Ascending aorta (tissue), 2 donors: ENCODE measurements at regions not wholly inside any gene's neighbourhood (a gene's known extent, or its start where the extent isn't known, plus 50 kb on each side); places are given as distances from the start of the nearest gene placed in this dataset.

Experiments used
- DNase-seq, 2 donors: peaks; one replicate each; pipeline ENCODE4 v3.0.0-alpha.2; 2019; ENCODE audit warnings: low spot score in 2 of 2
- H3K27ac ChIP-seq, 2 donors: fragments of 200-600 bp; sonication (generic); one replicate each; pipeline ENCODE4 v1.5.1; 2016 to 2017; ENCODE audit warnings: mild to moderate bottlenecking in 1 of 2
- H3K27me3 ChIP-seq: fragments of 200-600 bp; sonication (generic); one replicate; pipeline ENCODE4 v1.5.1; 2017
- H3K36me3 ChIP-seq, 2 donors: fragments of 200-600 bp; sonication (generic); one replicate each; pipeline ENCODE4 v1.5.1; 2016
- H3K4me1 ChIP-seq, 2 donors: fragments of 200-600 bp; sonication (generic); one replicate each; pipeline ENCODE4 v1.5.1; 2016 to 2017; ENCODE audit warnings: mild to moderate bottlenecking in 1 of 2
- H3K4me3 ChIP-seq, 2 donors: fragments of 200-600 bp; sonication (generic); one replicate each; pipeline ENCODE4 v1.5.1; 2016 to 2017; ENCODE audit warnings: mild to moderate bottlenecking in 1 of 2
- H3K9me3 ChIP-seq, 2 donors: fragments of 200-600 bp; sonication (generic); one replicate each; pipeline ENCODE4 v1.5.1; 2016
- CTCF ChIP-seq, 3 experiments: fragments of 200-600 bp in 2 of 3; fragments of 450-650 bp in 1 of 3; sonication (generic) in 2 of 3; IDR thresholded peaks; one replicate each; pipeline ENCODE4 v1.5.1; 2016 to 2019; ENCODE audit warnings: antibody characterized with exemption in 3 of 3, mild to moderate bottlenecking in 1 of 3, moderate library complexity in 1 of 3
- intact Hi-C: fragments of 100-400 bp; cut with DNase I; formaldehyde crosslinking; loops from one replicate; pipeline ENCODE4 v1.15.1; 2023

- DNase-seq = no peak
- Histone ChIP-seq H3K27me3 (no peaks in the 10 kb centered on the region), H3K36me3 (no peaks in the 10 kb centered on the region), H3K9me3 (no peaks in the 10 kb centered on the region), H3K27ac (no peak overlapping the region), H3K4me3 (no peak overlapping the region), H3K4me1 (no peaks in the 10 kb centered on the region)
- TF ChIP-seq CTCF (IDR thresholded peaks at IDR 0.05) = no peak
- intact Hi-C loops = no loop called here
Measured at GRCh38 chr13:38421590-38422560, 72.2 kb downstream of the UFM1 start.

DNA sequence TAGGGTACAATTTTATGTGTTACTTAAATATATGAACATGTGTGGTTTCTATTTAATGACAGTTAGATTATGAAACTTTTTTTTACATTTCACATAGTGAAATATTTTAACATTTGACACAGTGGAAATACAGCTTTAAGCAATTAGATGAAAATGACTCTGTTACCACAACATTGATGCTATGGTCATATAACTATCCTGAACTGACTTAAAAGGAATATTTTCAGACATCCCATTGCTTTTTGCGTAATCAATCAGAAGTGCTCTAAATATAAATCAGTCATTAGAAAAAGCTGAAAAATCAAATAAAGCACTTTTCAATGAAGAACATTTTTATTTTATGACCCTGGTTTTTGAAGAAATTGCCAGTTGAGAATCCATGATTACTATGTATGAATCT lies 80.3 kb downstream of the UFM1 start:
- no peak for TF ChIP-seq CTCF (IDR thresholded peaks at IDR 0.05)
- no peaks in the 10 kb centered on the region for H3K4me1 ChIP-seq
- no peak for DNase-seq
- no peaks in the 10 kb centered on the region for H3K27me3 ChIP-seq
- no peaks in the 10 kb centered on the region for H3K36me3 ChIP-seq
- intact Hi-C loops = no loop called here
- no peaks in the 10 kb centered on the region for H3K9me3 ChIP-seq
- no peak overlapping the region for H3K4me3 ChIP-seq
- H3K27ac ChIP-seq = no peak overlapping the region

- H3K9me3 ChIP-seq = no peaks in the 10 kb centered on the region
- no peak overlapping the region for H3K27ac ChIP-seq
- no peak for DNase-seq
- no peaks in the 10 kb centered on the region for H3K4me1 ChIP-seq
- intact Hi-C loops = no loop called here
- H3K36me3 ChIP-seq = no peaks in the 10 kb centered on the region
- H3K4me3 ChIP-seq = no peak overlapping the region
- TF ChIP-seq CTCF (IDR thresholded peaks at IDR 0.05) = no peak
- no peaks in the 10 kb centered on the region for H3K27me3 ChIP-seq
Measured at GRCh38 chr13:38430796-38431195, 81.1 kb downstream of the UFM1 start.

GRCh38 chr13:38440666-38441065 lies 91.0 kb downstream of the UFM1 start:
- intact Hi-C loops = no loop called here
- DNase-seq = no peak
- Histone ChIP-seq H3K36me3 (no peaks in the 10 kb centered on the region), H3K4me1 (no peaks in the 10 kb centered on the region), H3K4me3 (no peak overlapping the region), H3K27ac (no peak overlapping the region), H3K9me3 (no peaks in the 10 kb centered on the region), H3K27me3 (no peaks in the 10 kb centered on the region)
- TF ChIP-seq CTCF (IDR thresholded peaks at IDR 0.05) = no peak

DNA sequence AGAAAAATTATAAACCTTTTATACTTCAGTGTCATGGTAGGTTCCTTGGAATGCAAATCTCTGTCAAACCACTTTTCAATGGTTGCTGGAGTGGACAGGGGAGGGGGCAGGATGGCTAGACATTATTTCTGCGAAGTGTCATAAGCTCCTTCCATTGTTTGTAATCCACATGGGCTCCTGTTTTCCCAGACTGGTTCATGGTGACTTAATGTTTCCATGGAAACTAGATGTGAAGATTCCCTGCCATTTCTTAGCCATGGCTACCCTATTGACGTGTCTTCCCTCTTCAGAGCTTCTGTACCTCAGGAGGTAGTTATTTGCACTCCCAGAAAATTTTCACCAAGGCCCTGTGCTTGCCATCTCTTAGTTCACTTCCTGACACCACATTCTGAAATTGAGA lies 95.3 kb downstream of the UFM1 start:
- DNase-seq = no peak
- H3K27ac ChIP-seq = no peak overlapping the region
- H3K36me3 ChIP-seq = no peaks in the 10 kb centered on the region
- no peaks in the 10 kb centered on the region for H3K4me1 ChIP-seq
- no peaks in the 10 kb centered on the region for H3K9me3 ChIP-seq
- TF ChIP-seq CTCF (IDR thresholded peaks at IDR 0.05) = no peak
- no peak overlapping the region for H3K4me3 ChIP-seq
- no peaks in the 10 kb centered on the region for H3K27me3 ChIP-seq
- intact Hi-C loops = no loop called here
